ENCODE measurements at regions not wholly inside any gene's neighbourhood (a gene's known extent, or its start where the extent isn't known, plus 50 kb on each side); places are given as distances from the start of the nearest gene placed in this dataset.

DNA sequence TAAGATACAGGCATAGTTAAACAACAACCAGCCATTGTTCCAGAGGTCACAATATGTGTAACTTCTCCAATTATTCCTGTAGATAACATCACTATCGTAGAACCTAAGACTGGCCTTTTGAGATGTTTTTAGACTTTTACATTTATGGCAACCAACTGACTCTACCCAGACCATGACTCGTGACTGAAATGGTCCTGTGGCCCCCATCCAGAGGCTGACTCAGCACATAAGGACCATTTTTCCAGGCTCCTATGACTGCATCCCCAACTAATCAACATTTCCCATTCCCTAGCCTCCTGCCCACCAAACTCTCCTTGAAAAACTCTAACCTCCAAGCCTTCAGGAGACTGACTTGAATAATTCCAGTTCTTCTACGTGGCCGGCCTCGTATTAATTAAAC lies 52.6 kb upstream of the NID2 start:
- DNase-seq, result no peak

- no peak for DNase-seq
These were observed 50.2 kb upstream of the NID2 start for GRCh38 chr14:52119030-52119429.
